Astrocyte of the cerebellum (primary cell): ENCODE measurements at regions not wholly inside any gene's neighbourhood (a gene's known extent, or its start where the extent isn't known, plus 50 kb on each side); places are given as distances from the start of the nearest gene placed in this dataset.

Experiments used
- DNase-seq: peaks from one replicate; pipeline ENCODE4 v3.0.0-alpha.2; 2011; ENCODE audit warnings: low read depth
- H3K4me3 ChIP-seq: 2 replicates; pipeline ENCODE4 v1.5.1; 2011; ENCODE audit warnings: mild to moderate bottlenecking, low read depth, low read length, moderate library complexity
- in situ Hi-C: cut with HindIII; loops from 2 replicates; pipeline ENCODE4 v1.10.0; 2017; ENCODE audit warnings: low sequenced_read_pairs
- TF ChIP-seq, protein P1 (sequence below): IDR thresholded peaks from 2 replicates; pipeline ENCODE4 v1.5.1; 2012; ENCODE audit warnings: low read length, low read depth, moderate library complexity, mild to moderate bottlenecking; ENCODE audit errors: missing control alignments

GRCh38 chr12:127209318-127209717 is 1057.7 kb upstream of the TMEM132C start:
- in situ Hi-C loops, result no loop called here
- TF ChIP-seq, protein P1, sequence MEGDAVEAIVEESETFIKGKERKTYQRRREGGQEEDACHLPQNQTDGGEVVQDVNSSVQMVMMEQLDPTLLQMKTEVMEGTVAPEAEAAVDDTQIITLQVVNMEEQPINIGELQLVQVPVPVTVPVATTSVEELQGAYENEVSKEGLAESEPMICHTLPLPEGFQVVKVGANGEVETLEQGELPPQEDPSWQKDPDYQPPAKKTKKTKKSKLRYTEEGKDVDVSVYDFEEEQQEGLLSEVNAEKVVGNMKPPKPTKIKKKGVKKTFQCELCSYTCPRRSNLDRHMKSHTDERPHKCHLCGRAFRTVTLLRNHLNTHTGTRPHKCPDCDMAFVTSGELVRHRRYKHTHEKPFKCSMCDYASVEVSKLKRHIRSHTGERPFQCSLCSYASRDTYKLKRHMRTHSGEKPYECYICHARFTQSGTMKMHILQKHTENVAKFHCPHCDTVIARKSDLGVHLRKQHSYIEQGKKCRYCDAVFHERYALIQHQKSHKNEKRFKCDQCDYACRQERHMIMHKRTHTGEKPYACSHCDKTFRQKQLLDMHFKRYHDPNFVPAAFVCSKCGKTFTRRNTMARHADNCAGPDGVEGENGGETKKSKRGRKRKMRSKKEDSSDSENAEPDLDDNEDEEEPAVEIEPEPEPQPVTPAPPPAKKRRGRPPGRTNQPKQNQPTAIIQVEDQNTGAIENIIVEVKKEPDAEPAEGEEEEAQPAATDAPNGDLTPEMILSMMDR, result no peak
- H3K4me3 ChIP-seq, result no peak overlapping the region
- no peak for DNase-seq

GRCh38 chr12:127214186-127214585 is 1052.8 kb upstream of the TMEM132C start:
- in situ Hi-C loops, result no loop called here
- no peak for DNase-seq
- TF ChIP-seq, protein P1, result no peak
- H3K4me3 ChIP-seq, result no peak overlapping the region

- in situ Hi-C loops, result no loop called here
Measured at GRCh38 chr12:127223011-127223410, 1044.0 kb upstream of the TMEM132C start.

GRCh38 chr12:127223731-127224130 is 1043.2 kb upstream of the TMEM132C start:
- H3K4me3 ChIP-seq, result no peak overlapping the region
- TF ChIP-seq, protein P1, result no peak
- no peak for DNase-seq
- in situ Hi-C loops, result no loop called here

More at GRCh38 chr12:127223011-127223410, 1044.0 kb upstream of the TMEM132C start:
- no peak for DNase-seq
- H3K4me3 ChIP-seq, result no peak overlapping the region
- TF ChIP-seq, protein P1, result no peak

GRCh38 chr12:127230843-127231260 is 1036.1 kb upstream of the TMEM132C start:
- DNase-seq, result peak; percentile 80
- TF ChIP-seq, protein P1, result no peak
- no peak overlapping the region for H3K4me3 ChIP-seq
- in situ Hi-C loops, result no loop called here

DNA sequence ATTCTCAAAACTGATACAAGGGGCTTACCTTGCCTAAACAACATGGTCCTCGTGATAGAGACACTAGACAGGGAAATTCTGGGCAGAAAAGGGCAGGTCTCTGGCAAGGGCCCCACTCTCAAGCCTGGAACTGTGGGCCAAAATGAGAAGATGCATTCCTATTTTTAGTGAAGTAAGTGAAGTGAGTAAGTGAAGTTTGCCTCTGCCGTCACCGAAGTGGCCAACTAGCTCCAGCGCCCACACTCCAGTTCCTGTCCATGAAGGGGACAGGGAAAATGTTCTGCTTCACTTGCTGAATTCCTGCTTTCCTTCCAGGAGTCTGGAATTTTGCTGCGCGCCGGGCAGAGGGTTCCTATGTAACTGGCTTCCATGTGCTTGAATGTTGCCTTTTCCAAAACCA is 1035.6 kb upstream of the TMEM132C start:
- TF ChIP-seq, protein P1, result no peak
- H3K4me3 ChIP-seq, result no peak overlapping the region
- DNase-seq, result no peak
- in situ Hi-C loops, result no loop called here

DNA sequence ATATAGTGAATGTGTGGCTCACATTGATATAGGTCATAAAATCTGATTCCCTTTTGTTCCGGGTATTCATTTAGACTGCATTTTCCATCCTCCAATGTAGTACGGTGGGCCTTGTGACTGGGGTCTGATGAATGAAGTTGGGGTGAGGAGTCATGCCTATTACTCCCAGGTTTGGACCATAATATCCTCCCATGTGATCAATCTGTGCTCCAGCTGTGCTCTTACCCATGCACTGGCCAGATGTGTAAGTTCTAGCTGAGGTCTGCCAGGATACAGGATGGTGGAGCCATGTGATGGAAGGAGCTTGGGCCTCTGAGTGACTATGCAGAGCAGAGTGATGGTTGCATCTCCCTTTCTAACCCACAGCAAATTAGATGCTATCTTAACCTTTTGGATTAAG is 1034.0 kb upstream of the TMEM132C start:
- TF ChIP-seq, protein P1, result no peak
- in situ Hi-C loops, result no loop called here
- no peak for DNase-seq
- no peak overlapping the region for H3K4me3 ChIP-seq
